DMS153 (cell line): ENCODE measurements at regions not wholly inside any gene's neighbourhood (a gene's known extent, or its start where the extent isn't known, plus 50 kb on each side); places are given as distances from the start of the nearest gene placed in this dataset.
A peak's percentile ranks its signal among the peaks of the same experiment; 100 is the strongest.

Experiments
- DNase-seq: peaks from one replicate; lab custom pipeline; 2025; lab: John Stamatoyannopoulos, UW

GRCh38 chr4:123987408-123987807 is 590.8 kb downstream of the SPRY1 start:
- no peak for DNase-seq

- DNase-seq: no peak
These were observed 593.8 kb downstream of the SPRY1 start for GRCh38 chr4:123990310-123990870.

- DNase-seq: no peak
These were observed 598.3 kb downstream of the SPRY1 start for GRCh38 chr4:123994917-123995316.

GRCh38 chr4:123995936-123996335 is 599.3 kb downstream of the SPRY1 start:
- no peak for DNase-seq

- DNase-seq: peak; percentile 41
These were observed 600.3 kb downstream of the SPRY1 start for GRCh38 chr4:123996718-123997510.

GRCh38 chr4:123997776-123998449 is 601.3 kb downstream of the SPRY1 start:
- DNase-seq: no peak

GRCh38 chr4:124000233-124000632 is 603.6 kb downstream of the SPRY1 start:
- DNase-seq: no peak

- no peak for DNase-seq
These were observed 619.2 kb downstream of the SPRY1 start for GRCh38 chr4:124015766-124016165.

- DNase-seq: no peak
These were observed 620.7 kb downstream of the SPRY1 start for GRCh38 chr4:124017185-124017785.

GRCh38 chr4:124018383-124019317 is 622.1 kb downstream of the SPRY1 start:
- DNase-seq: peak; percentile 64

GRCh38 chr4:124019749-124020549 is 623.4 kb downstream of the SPRY1 start:
- no peak for DNase-seq

- peak; percentile 28 for DNase-seq
These were observed 628.4 kb downstream of the SPRY1 start for GRCh38 chr4:124025000-124025399.

- no peak for DNase-seq
These were observed 628.8 kb downstream of the SPRY1 start for GRCh38 chr4:124025428-124025827.

GRCh38 chr4:124028182-124028581 is 631.6 kb downstream of the SPRY1 start:
- DNase-seq: no peak

GRCh38 chr4:124030147-124030546 is 633.6 kb downstream of the SPRY1 start:
- no peak for DNase-seq

GRCh38 chr4:124032035-124032434 is 635.4 kb downstream of the SPRY1 start:
- DNase-seq: no peak

GRCh38 chr4:124035364-124036041 is 638.9 kb downstream of the SPRY1 start:
- no peak for DNase-seq

GRCh38 chr4:124037236-124037635 is 640.6 kb downstream of the SPRY1 start:
- DNase-seq: no peak

- DNase-seq: no peak
These were observed 647.7 kb downstream of the SPRY1 start for GRCh38 chr4:124044330-124044729.

- DNase-seq: no peak
These were observed 648.3 kb downstream of the SPRY1 start for GRCh38 chr4:124044867-124045266.
